LNCAP (cell line): ENCODE measurements at regions not wholly inside any gene's neighbourhood (a gene's known extent, or its start where the extent isn't known, plus 50 kb on each side); places are given as distances from the start of the nearest gene placed in this dataset.

ENCODE experiments used
- CTCF ChIP-seq: fragments of 450-650 bp; IDR thresholded peaks from 2 replicates; pipeline ENCODE4 v1.5.1; 2017; ENCODE audit warnings: mild to moderate bottlenecking

GRCh38 chr10:6648894-6649720, 69.0 kb upstream of the PRKCQ start:
- no peak for TF ChIP-seq CTCF

- TF ChIP-seq CTCF = peak; percentile 68
Observed at GRCh38 chr10:6647811-6648526, 67.9 kb upstream of the PRKCQ start.

GRCh38 chr10:6643962-6644361, 63.9 kb upstream of the PRKCQ start:
- no peak for TF ChIP-seq CTCF

GRCh38 chr10:6642876-6643275, 62.8 kb upstream of the PRKCQ start:
- TF ChIP-seq CTCF = no peak

GRCh38 chr10:6640433-6641040, 60.5 kb upstream of the PRKCQ start:
- TF ChIP-seq CTCF = no peak

GRCh38 chr10:6637053-6637452, 57.0 kb upstream of the PRKCQ start:
- TF ChIP-seq CTCF = no peak

- TF ChIP-seq CTCF = no peak
Observed at GRCh38 chr10:6635784-6636183, 55.7 kb upstream of the PRKCQ start.
